Neural cell (in vitro differentiated cells): ENCODE measurements at regions not wholly inside any gene's neighbourhood (a gene's known extent, or its start where the extent isn't known, plus 50 kb on each side); places are given as distances from the start of the nearest gene placed in this dataset.

ENCODE experiments used
- H2AFZ ChIP-seq: fragments of 200-600, 300-800 bp; sonication (generic), shearing (Covaris generic); 2 replicates; pipeline ENCODE4 v1.6.0; 2014; ENCODE audit warnings: low read depth, mild to moderate bottlenecking, antibody characterized with exemption, low read length, moderate library complexity
- H3F3A ChIP-seq: fragments of 200-600 bp; shearing (Covaris generic); 2 replicates; pipeline ENCODE4 v1.6.1; 2016; ENCODE audit warnings: mild to moderate bottlenecking, moderate library complexity, mixed read lengths, antibody characterized with exemption, low read length; ENCODE audit not compliant: insufficient read depth, poor library complexity, severe bottlenecking
- H3K27ac ChIP-seq: fragments of 200-600, 300-800 bp; sonication (generic), shearing (Covaris generic); 2 replicates; pipeline ENCODE4 v1.5.1; 2014; ENCODE audit warnings: mild to moderate bottlenecking, low read length, moderate library complexity
- H3K27me3 ChIP-seq: fragments of 300-800, 200-600 bp; sonication (generic), shearing (Covaris generic); 2 replicates; pipeline ENCODE4 v1.6.0; 2014; ENCODE audit warnings: mild to moderate bottlenecking, low read depth, low read length, moderate library complexity; ENCODE audit not compliant: insufficient read depth
- H3K36me3 ChIP-seq: fragments of 300-800, 200-600 bp; sonication (generic), shearing (Covaris generic); 2 replicates; pipeline ENCODE4 v1.5.1; 2014; ENCODE audit warnings: mild to moderate bottlenecking, antibody characterized with exemption, low read length, moderate library complexity; ENCODE audit not compliant: insufficient read depth
- H3K4me2 ChIP-seq: fragments of 300-800, 200-600 bp; sonication (generic), shearing (Covaris generic); 2 replicates; pipeline ENCODE4 v1.6.0; 2014; ENCODE audit warnings: mild to moderate bottlenecking, low read length
- H3K4me3 ChIP-seq: fragments of 300-800, 200-600 bp; sonication (generic), shearing (Covaris generic); 2 replicates; pipeline ENCODE4 v1.5.1; 2014; ENCODE audit warnings: mild to moderate bottlenecking, low read length, moderate library complexity
- H3K79me2 ChIP-seq: fragments of 200-600 bp; shearing (Covaris generic); replicated peaks from 2 replicates; pipeline ENCODE4 v1.6.0; 2014; ENCODE audit warnings: mild to moderate bottlenecking, low read length, moderate library complexity; ENCODE audit not compliant: insufficient read depth
- H3K9ac ChIP-seq: fragments of 300-800, 200-600 bp; sonication (generic), shearing (Covaris generic); 2 replicates; pipeline ENCODE4 v1.6.1; 2016; ENCODE audit warnings: mild to moderate bottlenecking, low read length, mixed read lengths
- H3K9me2 ChIP-seq: fragments of 200-600 bp; shearing (Covaris generic); 2 replicates; pipeline ENCODE4 v1.6.1; 2016; ENCODE audit warnings: mild to moderate bottlenecking, low read length, mixed read lengths; ENCODE audit not compliant: insufficient read depth
- H3K9me3 ChIP-seq: fragments of 200-600, 300-800 bp; sonication (generic), shearing (Covaris generic); 2 replicates; pipeline ENCODE4 v1.6.1; 2016; ENCODE audit warnings: mild to moderate bottlenecking, mixed run types, low read length, moderate library complexity, mixed read lengths
- H4K20me1 ChIP-seq: fragments of 200-600 bp; shearing (Covaris generic); 2 replicates; pipeline ENCODE4 v1.6.1; 2016; ENCODE audit warnings: mild to moderate bottlenecking, mixed run types; ENCODE audit not compliant: insufficient read depth
- CTCF ChIP-seq: fragments of 450-650 bp; IDR thresholded peaks from 2 replicates; pipeline ENCODE4 v1.5.1; 2014; ENCODE audit warnings: antibody characterized with exemption, mild to moderate bottlenecking, moderate library complexity; ENCODE audit not compliant: poor library complexity, severe bottlenecking
- EP300 ChIP-seq: fragments of 450-650 bp; conservative IDR thresholded peaks from 2 replicates; pipeline ENCODE4 v1.6.1; 2014; ENCODE audit warnings: antibody characterized with exemption, mild to moderate bottlenecking, moderate library complexity; ENCODE audit not compliant: poor library complexity, severe bottlenecking
- EZH2 ChIP-seq: fragments of 200-600, 300-800 bp; shearing (Covaris generic), sonication (generic); IDR thresholded peaks from 2 replicates; pipeline ENCODE4 v1.6.1; 2014; ENCODE audit warnings: antibody characterized with exemption, low read length, borderline replicate concordance, mild to moderate bottlenecking; ENCODE audit not compliant: insufficient read depth, poor library complexity, severe bottlenecking
- MXI1 ChIP-seq: fragments of 450-650 bp; conservative IDR thresholded peaks from 2 replicates; pipeline ENCODE4 v1.6.1; 2014; ENCODE audit warnings: antibody characterized with exemption, mild to moderate bottlenecking; ENCODE audit not compliant: poor library complexity, severe bottlenecking
- POLR2AphosphoS5 ChIP-seq: IDR thresholded peaks from 2 replicates; pipeline ENCODE4 v1.6.1; 2012
- RAD21 ChIP-seq: fragments of 450-650 bp; conservative IDR thresholded peaks from 2 replicates; pipeline ENCODE4 v1.6.1; 2014; ENCODE audit warnings: antibody characterized with exemption, mild to moderate bottlenecking, moderate library complexity
- REST ChIP-seq: IDR thresholded peaks from 2 replicates; pipeline ENCODE4 v1.6.1; 2012; ENCODE audit warnings: borderline replicate concordance
- SMC3 ChIP-seq: fragments of 450-650 bp; conservative IDR thresholded peaks from 2 replicates; pipeline ENCODE4 v1.6.1; 2014; ENCODE audit warnings: antibody characterized with exemption, mild to moderate bottlenecking, moderate library complexity; ENCODE audit not compliant: poor library complexity
- TAF1 ChIP-seq: IDR thresholded peaks from 2 replicates; pipeline ENCODE4 v1.6.1; 2012; ENCODE audit warnings: low read depth

GRCh38 chr7:142425281-142425680, 167.4 kb upstream of the PRSS58 start:
- H3K79me2 ChIP-seq = no peaks in the 10 kb centered on the region
- H4K20me1 ChIP-seq = no peaks in the 10 kb centered on the region
- no peak overlapping the region for H3K4me3 ChIP-seq
- H3F3A ChIP-seq = no peaks in the 10 kb centered on the region
- H3K4me2 ChIP-seq = no peak overlapping the region
- H3K9ac ChIP-seq = no peak overlapping the region
- no peak for TF ChIP-seq EP300
- no peak for TF ChIP-seq MXI1
- no peak for TF ChIP-seq REST
- TF ChIP-seq CTCF = no peak
- TF ChIP-seq POLR2AphosphoS5 = no peak
- TF ChIP-seq EZH2 = no peak
- no peak for TF ChIP-seq TAF1
- TF ChIP-seq RAD21 = no peak
- TF ChIP-seq SMC3 = no peak
- no peaks in the 10 kb centered on the region for H3K9me2 ChIP-seq
- H3K36me3 ChIP-seq = no peaks in the 10 kb centered on the region
- H3K27me3 ChIP-seq = no peaks in the 10 kb centered on the region
- no peaks in the 10 kb centered on the region for H3K9me3 ChIP-seq
- H3K27ac ChIP-seq = no peak overlapping the region
- no peak overlapping the region for H2AFZ ChIP-seq

- H3K4me2 ChIP-seq = no peak overlapping the region
- no peaks in the 10 kb centered on the region for H3K79me2 ChIP-seq
- no peak overlapping the region for H2AFZ ChIP-seq
- H3K4me3 ChIP-seq = no peak overlapping the region
- no peaks in the 10 kb centered on the region for H3K36me3 ChIP-seq
- TF ChIP-seq EP300 (no peak), EZH2 (no peak), TAF1 (no peak)
- no peaks in the 10 kb centered on the region for H3K9me2 ChIP-seq
- no peaks in the 10 kb centered on the region for H4K20me1 ChIP-seq
- H3K9ac ChIP-seq = no peak overlapping the region
- no peaks in the 10 kb centered on the region for H3F3A ChIP-seq
- no peak overlapping the region for H3K27ac ChIP-seq
- no peaks in the 10 kb centered on the region for H3K9me3 ChIP-seq
- no peaks in the 10 kb centered on the region for H3K27me3 ChIP-seq
These were observed 164.8 kb upstream of the PRSS58 start for GRCh38 chr7:142422621-142423020.
